Left forelimb (tissue), 1 donor: ENCODE measurements at regions not wholly inside any gene's neighbourhood (a gene's known extent, or its start where the extent isn't known, plus 50 kb on each side); places are given as distances from the start of the nearest gene placed in this dataset.
"Not testable (repeated sequence)": the region's sequence is repeated elsewhere in the genome, so short reads cannot be mapped to it uniquely, and the experiment has no call there.

ENCODE experiments used
- DNase-seq: peaks from one replicate; pipeline ENCODE4 v3.0.0-alpha.2; 2018; ENCODE audit warnings: low spot score

DNA sequence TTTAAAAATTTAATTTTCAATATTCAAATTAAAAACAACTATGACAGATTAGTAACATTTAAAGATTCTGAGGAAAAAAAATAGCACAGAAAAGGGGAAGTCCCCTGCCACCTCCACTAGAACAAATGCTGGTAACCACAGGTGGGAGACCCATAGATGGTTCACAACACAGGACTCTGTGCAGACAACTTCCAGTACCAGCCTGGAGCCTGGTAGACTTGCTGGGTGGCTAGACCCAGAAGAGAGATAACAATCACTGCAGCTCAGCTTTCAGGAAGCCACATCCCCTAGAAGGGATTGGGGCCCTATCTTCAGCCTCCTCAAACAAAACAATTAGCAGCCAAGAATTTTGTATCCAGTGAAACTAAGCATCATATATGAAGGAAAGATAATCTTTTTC, 179.6 kb upstream of the RND3 start:
- DNase-seq = not testable (repeated sequence)

DNA sequence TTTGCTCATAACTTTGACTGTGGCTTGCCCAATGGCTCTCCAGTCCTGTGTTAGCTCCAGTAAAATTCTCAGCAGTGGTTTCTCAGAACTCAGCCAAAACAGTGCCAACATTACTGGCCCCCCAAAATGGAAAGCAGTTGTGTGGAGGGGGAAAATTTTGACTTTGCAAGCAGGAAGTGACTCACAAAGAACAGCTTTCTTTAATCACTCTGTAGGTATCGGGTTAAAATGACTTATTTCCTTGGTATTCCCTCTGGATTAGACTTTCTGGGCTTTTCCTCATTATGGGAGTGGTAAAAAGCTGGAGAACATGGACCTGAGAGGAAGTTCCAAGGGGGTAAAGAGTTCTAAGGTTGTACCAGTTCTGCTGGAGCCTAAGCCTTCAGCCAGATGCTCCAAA, 175.7 kb upstream of the RND3 start:
- no peak for DNase-seq

DNA sequence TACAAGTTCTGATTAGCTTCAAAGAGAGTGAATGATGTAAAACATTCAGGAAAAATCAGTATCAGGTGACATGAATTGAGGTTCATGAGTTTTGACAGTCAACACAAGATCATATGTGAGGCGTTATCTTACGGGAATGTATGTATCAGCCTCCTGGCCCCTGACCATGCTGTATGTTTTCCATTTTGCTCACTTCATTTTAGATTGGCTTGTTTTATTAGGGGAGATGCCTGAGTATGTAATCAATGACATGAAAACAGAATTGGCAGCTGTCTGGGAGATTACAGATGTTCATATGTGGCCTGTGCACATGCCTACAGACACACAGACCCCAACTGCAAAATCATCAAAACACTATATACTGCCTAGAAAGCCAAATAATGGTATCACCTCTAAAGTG, 168.5 kb upstream of the RND3 start:
- DNase-seq = no peak

DNA sequence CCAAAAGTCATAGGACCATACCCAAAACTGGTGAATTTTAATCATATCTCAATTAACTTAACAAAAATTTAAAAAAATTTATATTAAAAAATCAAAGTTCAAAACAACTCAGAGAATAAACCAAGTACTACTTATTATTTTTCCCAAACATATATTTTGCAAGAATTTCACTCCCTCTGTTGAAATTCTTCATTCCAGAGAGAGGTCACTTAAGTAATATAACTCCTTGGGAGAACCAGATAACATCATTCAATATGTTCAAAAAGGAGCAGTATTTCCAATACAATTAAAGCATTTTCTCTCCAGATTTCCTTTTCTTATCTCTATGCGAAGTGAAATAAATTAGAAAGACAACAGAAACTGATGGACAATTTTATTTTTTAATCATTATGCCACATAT, 165.9 kb upstream of the RND3 start:
- no peak for DNase-seq

DNA sequence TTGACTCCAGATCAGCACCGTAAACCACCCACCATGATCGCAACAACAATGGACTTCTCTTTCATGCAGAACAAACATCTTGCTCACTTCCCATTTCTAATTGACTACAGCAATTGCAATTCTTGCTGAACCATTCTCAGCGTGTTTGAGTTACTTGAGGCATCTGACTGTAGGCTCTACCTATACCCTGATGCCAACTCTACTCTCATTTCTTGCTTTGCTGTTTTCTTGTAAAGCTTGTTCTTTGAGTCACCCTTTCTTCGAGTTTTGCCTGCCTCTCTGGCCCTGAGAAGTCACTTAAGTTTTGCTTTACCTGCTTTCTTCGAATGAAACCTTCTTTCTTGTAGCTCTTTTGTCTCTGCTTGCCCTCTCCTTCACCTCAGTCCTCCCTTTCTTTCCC, 160.5 kb upstream of the RND3 start:
- no peak for DNase-seq

DNA sequence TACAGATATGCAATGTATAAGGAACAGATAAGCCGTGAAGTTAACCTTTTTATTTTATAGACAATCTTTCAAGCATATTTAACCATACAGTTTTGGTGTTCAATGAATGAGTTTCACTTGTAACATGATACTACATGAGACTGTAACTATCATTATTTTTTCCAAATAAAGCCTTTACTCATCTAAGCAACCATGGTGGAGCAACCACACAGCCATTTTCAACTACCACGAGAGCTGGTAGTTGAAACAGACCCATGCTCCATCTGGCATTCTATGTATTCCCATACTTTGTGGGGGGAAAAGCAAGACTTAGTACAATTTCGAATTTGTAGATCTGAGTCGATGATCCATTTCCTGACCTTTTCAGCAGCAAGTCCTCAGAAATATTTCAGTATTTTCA, 159.3 kb upstream of the RND3 start:
- no peak for DNase-seq

DNA sequence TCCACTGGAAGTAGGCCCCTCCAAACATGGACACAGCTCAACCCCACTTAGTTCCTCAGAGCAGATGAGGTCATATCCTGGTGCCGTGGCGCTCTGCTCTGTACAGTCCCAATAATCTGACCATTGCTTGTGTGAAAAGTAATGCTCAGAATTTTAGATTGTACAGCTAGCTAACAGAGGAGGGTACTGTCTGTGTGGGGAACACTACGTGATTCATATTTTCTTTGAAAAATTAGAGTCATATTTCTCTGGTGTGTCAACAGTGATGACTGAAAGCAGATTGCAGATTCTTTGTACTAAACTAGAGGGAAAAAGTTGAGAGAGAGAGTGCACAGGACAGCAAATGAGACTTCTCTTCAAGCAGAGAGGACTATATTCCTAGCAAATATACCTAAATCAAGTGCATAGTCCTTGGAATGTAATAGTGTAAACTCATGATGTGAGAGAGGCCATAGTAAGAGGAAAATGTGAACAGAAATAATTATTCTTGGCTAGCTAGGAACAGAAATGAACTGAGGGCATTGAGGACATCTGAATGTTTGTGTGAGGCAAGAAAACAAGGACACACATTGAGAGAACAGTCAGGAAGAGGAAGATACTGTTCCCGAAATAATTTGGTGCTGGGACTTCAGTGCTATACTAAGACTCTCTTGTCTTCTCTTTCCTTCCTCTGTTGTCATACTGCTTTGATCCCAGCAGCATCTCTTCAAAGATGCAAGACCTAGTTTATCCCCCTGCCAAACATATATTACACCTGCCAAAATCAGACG, 157.0 kb upstream of the RND3 start:
- DNase-seq = no peak

DNA sequence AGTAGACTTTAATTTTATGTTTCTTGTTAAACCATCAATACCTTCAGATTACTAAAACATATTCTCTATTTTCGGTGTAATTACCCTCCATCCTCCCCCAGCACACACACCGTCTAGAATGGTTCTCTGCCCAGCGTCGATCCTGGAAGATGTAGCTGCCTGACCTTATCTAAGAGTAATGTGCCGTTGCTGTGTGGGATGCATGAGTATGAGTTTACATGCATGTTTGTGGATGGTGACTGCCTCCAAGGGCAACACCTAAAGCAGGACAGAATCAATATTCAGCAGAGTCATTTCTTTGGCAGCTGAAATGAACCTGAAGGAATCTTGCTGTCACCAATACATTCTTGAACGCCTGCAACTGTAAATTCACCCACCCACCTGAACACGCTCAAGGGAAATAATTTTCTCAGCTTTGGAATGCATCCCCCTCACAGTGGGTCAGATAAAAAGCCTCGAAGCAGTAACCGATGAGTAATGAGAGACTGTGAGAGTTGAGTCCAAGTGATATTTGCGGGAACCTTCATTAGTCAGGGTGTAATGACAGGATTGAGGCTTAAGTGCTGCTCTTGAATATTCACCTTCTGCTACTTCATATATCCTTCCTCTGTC, 155.8 kb upstream of the RND3 start:
- no peak for DNase-seq

DNA sequence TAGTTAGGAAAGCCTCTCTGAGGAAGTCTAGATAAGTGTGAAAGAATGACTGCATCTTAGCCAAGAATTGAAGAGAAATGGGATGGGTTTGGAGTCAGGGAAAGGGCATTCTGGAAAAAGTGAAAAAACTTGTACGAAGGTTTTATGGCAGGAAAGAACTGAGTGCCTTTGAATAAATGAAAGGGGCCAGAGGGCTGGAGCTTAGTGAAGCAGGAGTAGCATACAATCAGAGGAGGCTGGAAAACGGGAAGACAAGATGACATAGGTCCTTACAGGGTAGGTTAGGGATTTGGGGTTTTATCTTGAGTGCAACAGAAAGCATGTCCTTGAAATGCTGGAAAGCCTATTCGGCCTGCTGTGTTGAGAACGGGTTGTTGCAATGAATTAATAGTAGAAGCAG, 152.6 kb upstream of the RND3 start:
- DNase-seq = no peak

DNA sequence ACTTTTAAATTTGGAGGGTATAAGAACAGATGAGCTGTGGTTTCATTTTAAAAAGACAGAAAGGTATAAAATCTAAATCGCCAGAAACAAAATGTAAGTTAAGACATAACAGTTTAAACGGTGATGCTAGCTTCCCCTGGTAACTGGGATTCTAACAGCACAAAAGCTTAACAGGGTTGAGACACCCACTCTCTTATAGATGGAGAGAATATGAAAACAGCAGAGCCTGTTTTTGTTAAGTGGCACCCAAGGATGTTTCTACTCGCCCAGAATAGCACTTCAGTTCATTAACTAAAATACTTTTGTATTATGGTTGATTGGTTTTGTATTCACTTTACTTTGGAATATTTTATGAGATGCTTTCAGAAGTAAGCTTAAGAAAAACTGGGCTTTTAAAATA, 151.9 kb upstream of the RND3 start:
- no peak for DNase-seq

DNA sequence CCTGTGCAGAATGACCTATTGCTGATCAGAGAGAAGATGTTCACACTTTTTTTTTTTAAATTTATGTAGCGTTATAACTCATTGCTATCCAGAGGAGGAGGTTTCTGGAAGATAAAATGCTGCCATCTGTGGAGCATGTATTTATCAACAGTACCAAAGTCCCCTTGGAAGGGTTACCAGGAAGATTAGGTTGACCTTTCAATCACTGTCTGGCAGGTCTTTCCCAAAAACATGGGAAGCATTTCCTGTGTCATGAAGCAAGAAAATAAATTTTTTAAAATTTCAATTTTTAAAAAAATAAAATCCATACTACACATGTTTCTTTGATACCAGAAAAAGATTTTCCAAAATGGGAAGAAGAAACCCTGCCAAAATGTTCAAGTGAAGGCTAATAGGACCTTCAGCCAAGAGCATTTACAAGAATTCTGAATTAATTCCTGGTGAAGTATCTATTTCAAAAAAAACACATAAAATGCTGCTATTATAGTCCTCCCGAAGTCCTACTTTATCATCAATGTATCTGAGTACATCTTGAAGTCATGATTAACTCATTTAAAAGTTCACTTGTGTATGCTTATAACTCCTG, 143.9 kb upstream of the RND3 start:
- DNase-seq = no peak

DNA sequence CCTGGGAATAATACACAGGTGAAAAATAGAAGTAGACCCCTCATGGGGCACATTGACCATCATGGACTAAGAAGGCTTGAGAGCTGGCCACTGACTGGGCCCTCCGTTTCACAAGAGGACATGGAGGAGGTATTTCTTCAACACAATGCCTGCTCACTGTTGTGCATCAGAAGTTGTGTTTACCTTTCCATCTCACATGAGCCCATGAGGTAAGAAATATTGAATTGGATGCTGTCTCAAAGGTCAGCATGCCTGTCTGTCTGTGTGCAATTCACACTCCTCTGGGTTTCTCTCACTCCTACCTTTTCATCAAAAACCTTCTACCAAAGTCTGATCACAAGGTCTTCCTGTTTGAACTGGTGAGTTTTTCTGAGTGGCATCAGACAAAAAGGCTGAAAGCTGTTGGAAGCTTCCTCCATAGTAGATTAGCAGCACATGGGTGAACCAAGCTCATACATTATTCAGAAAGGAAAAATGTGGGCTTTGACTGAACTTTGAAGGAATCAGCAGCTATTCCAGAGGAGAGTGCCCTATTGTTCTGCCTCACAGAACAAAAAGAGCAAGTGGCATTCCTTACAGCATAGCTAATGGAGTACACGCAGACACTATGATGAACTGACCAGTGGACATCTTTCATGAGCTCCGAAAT, 143.2 kb upstream of the RND3 start:
- DNase-seq = no peak

DNA sequence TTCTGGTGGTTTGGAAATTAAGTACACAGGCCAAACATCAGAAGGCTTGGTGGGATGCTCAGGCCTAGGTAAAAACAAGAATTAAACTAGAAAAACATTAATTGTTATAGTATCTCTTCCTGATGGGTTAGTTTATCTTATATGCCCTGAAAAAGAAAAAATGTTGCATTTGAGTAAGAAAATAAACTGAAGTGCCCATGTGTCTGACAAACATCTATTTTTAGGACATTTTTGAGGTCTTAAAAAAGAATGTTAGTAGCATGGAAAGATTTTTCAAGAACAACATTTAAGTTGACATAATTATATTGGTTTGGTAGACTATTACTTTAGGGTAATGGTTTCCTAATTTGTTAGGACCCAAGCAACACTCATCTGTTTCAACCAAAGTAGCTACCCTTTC, 140.1 kb upstream of the RND3 start:
- no peak for DNase-seq

DNA sequence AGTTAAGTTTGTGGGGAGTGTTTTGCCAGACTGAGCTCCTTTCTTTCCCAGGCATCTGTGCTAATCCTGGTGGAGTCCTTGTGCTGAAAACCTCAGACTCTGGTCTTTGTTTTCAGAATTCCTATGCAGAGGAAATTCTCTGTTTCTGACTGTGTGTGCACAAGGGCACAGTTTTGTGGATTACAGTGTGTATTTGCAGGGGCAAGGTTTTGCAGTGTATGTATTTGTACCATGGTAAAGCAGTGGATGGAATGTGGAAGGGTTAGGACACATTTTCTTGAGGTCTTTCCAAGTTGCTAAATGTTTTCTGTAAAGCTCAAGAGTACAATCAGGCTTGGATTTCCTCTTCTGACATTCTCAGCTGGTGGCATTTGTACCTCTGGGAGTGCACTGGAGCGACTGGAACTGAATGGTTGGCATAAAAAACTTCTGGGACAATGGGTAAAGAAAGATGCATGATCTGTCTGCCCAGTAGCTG, 139.5 kb upstream of the RND3 start:
- DNase-seq = no peak

DNA sequence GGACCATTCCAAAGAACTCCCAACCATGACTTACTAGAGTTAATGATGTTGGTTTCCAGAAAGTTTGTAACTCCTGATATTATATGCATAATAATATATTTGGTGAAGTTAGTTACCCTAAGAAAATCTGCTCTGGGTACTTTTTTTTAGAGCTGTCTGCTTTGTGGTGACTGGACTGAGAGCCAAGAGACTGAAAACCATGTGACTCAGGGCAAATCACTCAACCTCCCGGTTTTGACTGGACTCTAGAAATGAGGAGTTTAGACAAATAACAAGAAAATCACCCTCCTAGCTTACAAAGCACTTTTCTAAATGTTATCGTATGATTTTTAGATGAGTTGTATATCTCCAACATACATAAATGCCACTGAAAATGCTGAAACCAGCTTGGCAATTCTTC, 138.3 kb upstream of the RND3 start:
- DNase-seq = no peak

DNA sequence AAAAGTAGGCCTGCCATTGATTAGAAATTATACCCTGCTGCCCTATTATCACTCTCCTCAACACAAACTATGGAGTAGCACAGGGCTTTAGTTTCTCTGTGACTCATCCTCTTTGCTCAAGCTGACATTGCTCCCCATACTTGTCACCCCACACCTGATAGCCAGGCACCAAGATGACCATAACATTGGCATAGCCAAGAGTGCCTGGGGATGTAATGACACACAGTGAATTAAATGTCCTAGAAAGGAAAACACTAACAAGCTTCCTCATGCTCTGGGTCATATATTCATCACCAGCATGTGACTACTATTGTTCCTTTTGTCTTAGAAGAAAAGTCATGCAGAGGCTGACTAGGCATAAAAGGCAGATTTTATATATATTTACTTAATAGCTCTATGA, 137.8 kb upstream of the RND3 start:
- no peak for DNase-seq

DNA sequence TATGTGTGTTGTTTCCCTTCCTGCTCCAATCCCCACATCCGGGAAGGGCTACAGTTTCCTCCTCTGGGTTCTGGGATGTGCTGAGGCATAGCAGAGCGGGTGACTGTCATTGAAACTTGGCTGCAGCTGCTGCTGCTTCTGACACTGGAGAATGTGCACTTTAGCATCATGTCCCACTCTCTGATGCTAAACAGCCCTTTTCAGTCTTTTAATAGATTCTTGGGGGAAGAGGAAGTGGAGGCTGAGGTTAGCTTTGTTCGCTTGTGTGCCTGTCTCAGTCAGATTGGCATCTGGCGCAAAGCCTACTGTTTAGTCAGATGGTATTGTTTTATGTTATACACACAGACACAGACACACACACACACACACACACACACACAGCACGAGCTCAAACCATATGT, 136.5 kb upstream of the RND3 start:
- DNase-seq = no peak

DNA sequence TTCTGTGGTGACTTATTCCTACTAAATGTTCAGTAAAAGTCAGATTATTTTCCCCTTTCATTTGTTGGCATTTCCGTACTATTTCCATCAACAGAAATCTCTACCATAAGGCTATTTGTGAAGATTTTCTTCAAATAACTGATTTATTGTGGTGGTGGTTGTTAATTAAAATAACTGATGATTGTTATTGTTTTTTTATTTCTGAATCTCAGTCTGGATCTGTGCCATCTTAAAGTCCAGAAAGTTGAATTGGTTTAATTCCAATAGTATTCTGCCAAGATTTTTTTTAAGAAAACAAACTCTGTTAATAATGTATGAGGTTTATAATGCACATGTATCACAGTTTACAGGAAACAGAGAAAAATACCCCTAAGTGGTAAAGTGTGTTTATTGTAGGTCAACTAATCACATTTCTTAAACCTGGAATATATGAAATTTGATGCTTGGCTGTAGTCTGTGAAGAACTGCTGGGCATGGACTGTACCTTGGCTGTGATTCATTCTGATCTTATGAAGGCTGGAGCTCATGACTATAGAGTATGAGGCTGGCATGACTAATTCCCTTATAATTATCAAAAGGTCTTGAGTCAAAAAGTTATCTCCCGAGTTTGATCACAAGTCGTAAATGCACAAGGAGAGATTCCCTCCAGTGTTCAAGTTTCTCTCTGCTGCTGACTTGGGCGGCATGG, 134.2 kb upstream of the RND3 start:
- no peak for DNase-seq

DNA sequence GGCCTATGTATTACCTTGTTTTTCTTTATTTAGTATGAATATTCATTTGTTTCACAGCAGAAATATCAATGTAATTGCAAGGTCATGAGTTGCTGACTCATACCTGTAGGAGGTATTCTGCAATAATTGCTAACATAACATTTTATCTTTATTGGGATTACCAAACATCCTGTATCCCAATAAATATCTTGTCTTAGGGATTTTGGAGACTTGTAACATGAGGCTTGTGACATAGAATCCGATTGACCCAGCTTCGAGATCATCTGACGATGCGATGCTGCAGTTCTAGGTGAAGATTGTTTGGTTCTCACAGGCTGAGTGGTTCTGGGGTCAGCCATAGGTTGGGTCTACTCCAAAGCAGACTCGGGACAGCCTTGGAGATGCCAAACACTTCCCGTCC, 133.4 kb upstream of the RND3 start:
- no peak for DNase-seq

DNA sequence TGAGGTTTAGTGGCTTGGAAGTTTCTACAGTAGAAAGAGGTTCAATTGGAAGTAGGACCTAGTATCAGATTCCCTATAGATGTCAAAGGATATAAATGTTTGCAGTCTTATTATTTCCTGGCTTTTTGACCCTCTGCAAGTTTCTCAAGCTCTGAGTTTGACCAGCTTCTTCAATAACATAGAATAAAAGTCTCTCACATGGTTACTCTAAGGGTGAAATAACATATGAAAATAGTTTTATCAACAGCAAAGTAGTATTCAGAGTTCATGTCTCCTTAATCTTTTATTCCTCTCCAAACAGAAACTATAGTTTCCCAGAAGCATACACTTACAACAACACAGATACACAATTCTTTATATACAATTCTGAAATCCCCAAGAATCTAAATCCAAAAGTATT, 132.9 kb upstream of the RND3 start:
- no peak for DNase-seq

DNA sequence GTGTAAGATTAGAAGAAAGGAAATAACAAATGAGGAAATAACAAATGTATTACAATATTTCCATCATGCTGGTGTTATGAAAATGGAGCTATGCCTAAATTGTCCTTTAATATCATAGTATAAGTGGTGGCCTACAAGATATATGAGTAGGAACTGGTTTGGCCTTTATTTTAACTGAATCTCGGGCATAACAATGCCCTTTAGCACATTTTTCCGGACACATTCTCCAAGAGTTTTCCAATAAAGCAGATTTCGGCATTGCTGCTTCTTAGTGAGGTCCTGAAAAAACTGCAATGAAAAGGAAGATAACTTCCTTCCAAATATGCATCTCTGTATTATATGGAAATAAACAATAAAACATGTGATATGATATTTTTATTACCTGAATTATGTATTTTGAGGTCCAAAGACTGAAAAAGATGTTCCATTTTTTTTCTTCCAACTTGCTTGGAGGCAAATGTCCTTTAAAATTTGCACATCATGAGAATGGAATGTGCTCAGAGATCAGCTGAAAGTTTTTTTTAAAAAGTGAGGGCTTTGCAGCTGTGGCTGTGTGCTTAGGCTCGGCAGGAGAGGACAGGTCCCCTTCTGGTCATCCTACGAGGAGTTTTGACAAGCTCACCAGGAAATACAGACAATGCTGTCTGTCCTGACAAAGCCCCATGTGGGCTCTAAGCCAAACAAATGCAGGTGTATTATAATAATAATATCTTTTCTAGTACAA, 132.3 kb upstream of the RND3 start:
- no peak for DNase-seq
